Retinal pigment epithelial cell (primary cell): ENCODE measurements at regions not wholly inside any gene's neighbourhood (a gene's known extent, or its start where the extent isn't known, plus 50 kb on each side); places are given as distances from the start of the nearest gene placed in this dataset.

Experiments
- DNase-seq: peaks from one replicate; pipeline ENCODE4 v3.0.0-alpha.2; 2010; ENCODE audit warnings: low read depth
- H3K4me3 ChIP-seq: 2 replicates; pipeline ENCODE4 v1.5.1; 2011; ENCODE audit warnings: mild to moderate bottlenecking, low read length, control low read depth, moderate library complexity
- TF ChIP-seq, protein P1 (sequence below): conservative IDR thresholded peaks from 2 replicates; pipeline ENCODE4 v1.5.1; 2011; ENCODE audit warnings: low read depth, low read length, control low read depth, inconsistent platforms

DNA sequence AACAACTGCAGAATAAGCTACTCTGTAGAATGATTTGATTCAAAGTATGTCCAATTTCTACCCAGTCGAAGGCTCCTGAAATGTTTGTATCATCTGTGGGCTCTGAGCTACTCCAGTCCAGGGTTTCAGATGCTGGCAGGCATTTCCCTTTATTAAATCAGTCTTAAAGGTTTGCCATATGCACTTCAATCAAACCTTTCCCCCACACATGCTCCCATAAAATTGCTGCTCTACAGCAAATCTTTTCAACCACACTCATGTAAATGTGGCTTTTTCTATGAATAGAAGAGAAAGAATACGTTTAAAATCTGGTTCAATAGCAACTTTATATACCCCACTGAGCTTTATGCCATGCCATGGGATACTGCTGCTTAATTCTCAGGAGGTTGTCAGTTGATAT is 242.4 kb upstream of the MAP3K7 start:
- H3K4me3 ChIP-seq: no peak overlapping the region
- DNase-seq: no peak
- TF ChIP-seq, protein P1, sequence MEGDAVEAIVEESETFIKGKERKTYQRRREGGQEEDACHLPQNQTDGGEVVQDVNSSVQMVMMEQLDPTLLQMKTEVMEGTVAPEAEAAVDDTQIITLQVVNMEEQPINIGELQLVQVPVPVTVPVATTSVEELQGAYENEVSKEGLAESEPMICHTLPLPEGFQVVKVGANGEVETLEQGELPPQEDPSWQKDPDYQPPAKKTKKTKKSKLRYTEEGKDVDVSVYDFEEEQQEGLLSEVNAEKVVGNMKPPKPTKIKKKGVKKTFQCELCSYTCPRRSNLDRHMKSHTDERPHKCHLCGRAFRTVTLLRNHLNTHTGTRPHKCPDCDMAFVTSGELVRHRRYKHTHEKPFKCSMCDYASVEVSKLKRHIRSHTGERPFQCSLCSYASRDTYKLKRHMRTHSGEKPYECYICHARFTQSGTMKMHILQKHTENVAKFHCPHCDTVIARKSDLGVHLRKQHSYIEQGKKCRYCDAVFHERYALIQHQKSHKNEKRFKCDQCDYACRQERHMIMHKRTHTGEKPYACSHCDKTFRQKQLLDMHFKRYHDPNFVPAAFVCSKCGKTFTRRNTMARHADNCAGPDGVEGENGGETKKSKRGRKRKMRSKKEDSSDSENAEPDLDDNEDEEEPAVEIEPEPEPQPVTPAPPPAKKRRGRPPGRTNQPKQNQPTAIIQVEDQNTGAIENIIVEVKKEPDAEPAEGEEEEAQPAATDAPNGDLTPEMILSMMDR: no peak

DNA sequence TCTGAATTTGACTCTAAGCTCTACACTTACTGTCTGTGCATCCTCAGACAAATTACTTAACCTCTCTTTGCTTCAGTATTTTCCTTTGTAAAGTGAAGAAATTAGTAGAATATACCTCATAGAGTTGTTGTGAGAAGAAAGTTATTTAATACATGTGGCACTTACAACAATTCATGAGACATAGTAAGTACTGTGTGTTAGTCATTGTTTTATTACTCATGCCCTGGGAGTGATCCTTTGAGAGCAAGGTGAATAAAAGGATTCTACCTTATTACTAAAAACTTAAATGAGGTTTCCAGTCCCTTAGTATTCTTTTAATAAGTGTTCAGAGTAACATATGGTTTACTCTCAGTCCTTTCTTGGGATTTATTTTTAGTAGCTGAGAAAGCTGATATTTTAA is 233.6 kb upstream of the MAP3K7 start:
- DNase-seq: no peak
- TF ChIP-seq, protein P1: no peak
- no peak overlapping the region for H3K4me3 ChIP-seq

DNA sequence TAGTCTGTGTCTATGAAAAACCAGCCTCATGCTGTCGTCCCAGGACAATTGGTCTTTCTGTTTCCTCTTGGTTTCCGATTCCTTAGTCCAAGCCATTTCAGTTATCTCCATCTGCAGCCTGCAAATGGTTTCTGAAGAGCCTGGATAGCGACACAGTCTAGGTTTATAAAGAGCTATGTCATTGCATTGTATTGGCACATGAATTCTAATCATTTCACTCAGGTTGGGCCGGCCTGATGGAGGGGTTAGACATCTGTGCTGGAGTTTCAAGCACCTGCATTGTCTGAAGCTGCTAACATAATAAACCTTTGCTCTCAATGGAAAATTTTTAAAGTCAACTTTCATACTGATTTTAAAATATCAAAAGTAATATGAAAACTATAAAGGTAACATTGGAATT is 232.6 kb upstream of the MAP3K7 start:
- DNase-seq: no peak
- TF ChIP-seq, protein P1: no peak
- no peak overlapping the region for H3K4me3 ChIP-seq

DNA sequence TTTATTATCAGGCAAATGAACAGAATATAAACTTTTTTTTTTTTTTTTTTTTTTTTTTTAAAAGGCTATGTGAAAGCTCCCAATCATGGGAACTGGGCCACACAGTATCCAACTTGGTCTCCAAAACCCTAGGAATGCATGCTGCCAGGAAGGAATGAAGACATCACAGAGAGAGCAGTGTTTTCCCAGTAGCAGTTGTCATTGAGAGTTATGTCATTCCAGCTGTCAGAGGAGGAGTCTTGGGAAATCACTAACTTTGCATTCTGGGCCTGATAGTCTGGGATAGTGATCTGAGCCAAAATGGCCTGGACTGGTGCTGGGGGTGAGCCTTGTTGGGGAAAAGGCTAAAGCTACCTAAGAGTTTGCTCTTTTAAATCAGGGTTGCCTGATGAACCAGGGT is 231.3 kb upstream of the MAP3K7 start:
- DNase-seq: no peak

DNA sequence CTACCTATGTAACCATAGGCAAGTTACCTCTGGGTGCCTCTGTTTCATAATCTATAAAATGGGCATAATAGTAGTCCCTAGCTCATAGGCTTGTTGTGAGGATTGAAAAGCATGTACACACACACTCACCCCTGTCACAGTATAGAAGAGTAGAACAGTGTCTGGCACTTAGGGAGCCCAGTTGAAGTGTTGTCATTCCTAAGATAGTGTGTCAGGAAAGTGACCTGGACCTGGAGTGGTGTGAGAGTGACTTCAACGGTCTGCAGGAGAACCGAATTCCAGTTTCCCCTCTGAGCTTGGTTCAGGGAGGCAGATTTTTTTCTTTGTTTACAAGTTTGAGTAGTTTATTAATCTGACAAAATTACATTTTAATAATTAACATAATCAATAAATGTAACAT is 229.9 kb upstream of the MAP3K7 start:
- TF ChIP-seq, protein P1: no peak
- H3K4me3 ChIP-seq: no peak overlapping the region
- DNase-seq: no peak

More for the DNA sequence above, 231.3 kb upstream of the MAP3K7 start:
- no peak overlapping the region for H3K4me3 ChIP-seq
- TF ChIP-seq, protein P1: no peak

DNA sequence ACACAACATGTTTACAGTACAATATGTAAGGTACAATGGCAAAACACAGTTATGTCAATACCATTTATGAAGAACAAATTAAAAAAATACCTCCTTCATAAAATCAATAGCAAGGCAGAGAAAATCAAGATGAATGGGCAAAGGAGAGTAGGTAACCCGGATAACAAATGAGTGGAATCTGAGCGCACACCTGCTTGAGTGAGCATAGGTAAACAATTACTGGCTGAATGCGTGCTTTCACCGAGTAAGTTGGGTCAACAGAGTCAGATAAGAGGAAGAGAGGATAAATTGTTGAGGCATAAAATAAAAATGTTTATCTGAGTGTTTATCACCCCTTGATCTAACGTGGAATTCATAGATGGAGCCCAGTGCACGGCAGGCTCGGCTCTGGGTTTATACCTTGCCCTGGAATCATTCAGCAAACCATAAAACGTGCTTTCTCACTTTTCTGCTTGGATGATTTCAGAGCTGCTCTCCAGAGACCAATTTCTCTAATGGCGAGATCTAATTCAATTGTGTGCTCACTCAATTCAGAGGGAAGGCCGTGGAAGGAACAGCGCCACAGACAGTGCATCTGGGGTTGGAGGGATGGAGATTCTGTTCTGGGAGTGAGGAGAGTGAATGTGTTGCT is 224.8 kb upstream of the MAP3K7 start:
- TF ChIP-seq, protein P1: no peak
- no peak for DNase-seq
- no peak overlapping the region for H3K4me3 ChIP-seq

DNA sequence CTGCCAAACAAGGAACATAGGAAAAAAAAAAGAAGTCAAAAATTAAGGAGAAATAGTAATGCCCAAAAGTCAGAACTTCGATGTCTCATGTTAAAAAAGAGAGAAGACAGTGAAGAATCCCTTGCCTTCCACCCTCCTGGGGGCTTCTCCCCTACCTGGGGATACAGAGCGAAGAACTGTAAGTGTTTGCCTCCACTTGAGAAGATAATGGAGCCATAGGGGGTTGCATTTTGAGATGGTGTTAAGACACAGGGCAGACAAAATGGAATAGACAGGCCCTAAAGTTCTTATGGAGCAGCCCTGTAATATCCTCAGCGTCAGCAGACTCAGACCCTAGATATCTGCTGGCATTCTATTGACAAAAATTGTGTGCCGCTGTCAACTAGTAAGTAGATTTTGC is 222.2 kb upstream of the MAP3K7 start:
- DNase-seq: no peak
- no peak overlapping the region for H3K4me3 ChIP-seq
- TF ChIP-seq, protein P1: no peak
